ENCODE measurements at regions not wholly inside any gene's neighbourhood (a gene's known extent, or its start where the extent isn't known, plus 50 kb on each side); places are given as distances from the start of the nearest gene placed in this dataset.

DNA sequence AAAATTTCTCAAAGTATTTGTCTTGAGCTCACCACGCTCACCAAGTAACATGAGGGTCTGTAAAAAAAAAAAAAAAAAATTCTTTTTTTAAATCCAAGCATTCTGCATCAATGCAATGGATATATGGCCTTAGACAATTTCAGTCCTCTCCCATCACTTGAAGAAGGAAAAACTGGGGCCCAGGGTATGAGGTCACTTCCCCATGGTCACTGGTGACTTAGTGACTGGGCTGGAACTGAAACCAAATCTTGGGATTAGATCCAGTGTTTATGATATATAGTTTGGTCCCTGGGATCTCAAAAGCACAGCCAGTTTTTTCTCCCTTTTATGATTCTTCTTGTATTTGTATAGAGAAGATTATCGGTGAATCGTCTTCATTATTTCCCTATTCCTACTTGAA is 477.9 kb upstream of the TNP1 start:
- TF ChIP-seq, protein P1, sequence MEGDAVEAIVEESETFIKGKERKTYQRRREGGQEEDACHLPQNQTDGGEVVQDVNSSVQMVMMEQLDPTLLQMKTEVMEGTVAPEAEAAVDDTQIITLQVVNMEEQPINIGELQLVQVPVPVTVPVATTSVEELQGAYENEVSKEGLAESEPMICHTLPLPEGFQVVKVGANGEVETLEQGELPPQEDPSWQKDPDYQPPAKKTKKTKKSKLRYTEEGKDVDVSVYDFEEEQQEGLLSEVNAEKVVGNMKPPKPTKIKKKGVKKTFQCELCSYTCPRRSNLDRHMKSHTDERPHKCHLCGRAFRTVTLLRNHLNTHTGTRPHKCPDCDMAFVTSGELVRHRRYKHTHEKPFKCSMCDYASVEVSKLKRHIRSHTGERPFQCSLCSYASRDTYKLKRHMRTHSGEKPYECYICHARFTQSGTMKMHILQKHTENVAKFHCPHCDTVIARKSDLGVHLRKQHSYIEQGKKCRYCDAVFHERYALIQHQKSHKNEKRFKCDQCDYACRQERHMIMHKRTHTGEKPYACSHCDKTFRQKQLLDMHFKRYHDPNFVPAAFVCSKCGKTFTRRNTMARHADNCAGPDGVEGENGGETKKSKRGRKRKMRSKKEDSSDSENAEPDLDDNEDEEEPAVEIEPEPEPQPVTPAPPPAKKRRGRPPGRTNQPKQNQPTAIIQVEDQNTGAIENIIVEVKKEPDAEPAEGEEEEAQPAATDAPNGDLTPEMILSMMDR (conservative IDR thresholded peaks at IDR 0.05; ENCODE audit: low read length) = no peak
- no peak for TF ChIP-seq EZH2phosphoT487 (IDR thresholded peaks at IDR 0.05; ENCODE audit: borderline replicate concordance, low read depth, low read length)
